SK-N-SH treated with all-trans-retinoic acid at 6 μM for 48 hours (cell line): ENCODE measurements at regions not wholly inside any gene's neighbourhood (a gene's known extent, or its start where the extent isn't known, plus 50 kb on each side); places are given as distances from the start of the nearest gene placed in this dataset.

Source experiments
- CREB5 ChIP-seq: fragments of 250-450 bp; sonication (Bioruptor Pico); IDR thresholded peaks from 2 replicates; pipeline ENCODE4 v1.5.1; 2020; ENCODE audit warnings: low read depth, mild to moderate bottlenecking, moderate library complexity
- CSDC2 ChIP-seq: fragments of 250-450 bp; sonication (Bioruptor Pico); IDR thresholded peaks from 2 replicates; pipeline ENCODE4 v1.5.0; 2020; ENCODE audit warnings: mild to moderate bottlenecking, moderate library complexity
- GLIS3 ChIP-seq: fragments of 250-450 bp; sonication (Bioruptor Pico); IDR thresholded peaks from 2 replicates; pipeline ENCODE4 v1.5.0; 2020; ENCODE audit warnings: mild to moderate bottlenecking, moderate library complexity
- PPARA ChIP-seq: fragments of 250-450 bp; sonication (Bioruptor Pico); IDR thresholded peaks from 2 replicates; pipeline ENCODE4 v1.5.0; 2020; ENCODE audit warnings: mild to moderate bottlenecking, borderline replicate concordance
- TOX ChIP-seq: fragments of 250-450 bp; sonication (Bioruptor Pico); IDR thresholded peaks from 2 replicates; pipeline ENCODE4 v1.8.0; 2021; ENCODE audit warnings: mild to moderate bottlenecking, moderate library complexity, borderline replicate concordance
- ZFP3 ChIP-seq: fragments of 250-450 bp; sonication (Bioruptor Pico); IDR thresholded peaks from 2 replicates; pipeline ENCODE4 v1.5.0; 2020; ENCODE audit warnings: mild to moderate bottlenecking, moderate library complexity
- ZNF70 ChIP-seq: fragments of 450-650 bp; formaldehyde crosslinking; IDR thresholded peaks from 2 replicates; pipeline ENCODE4 v1.5.0; 2020; ENCODE audit warnings: mild to moderate bottlenecking, moderate library complexity
- ZNF8 ChIP-seq: fragments of 450-650 bp; formaldehyde crosslinking; IDR thresholded peaks from 2 replicates; pipeline ENCODE4 v1.5.0; 2020; ENCODE audit warnings: mild to moderate bottlenecking, moderate library complexity

DNA sequence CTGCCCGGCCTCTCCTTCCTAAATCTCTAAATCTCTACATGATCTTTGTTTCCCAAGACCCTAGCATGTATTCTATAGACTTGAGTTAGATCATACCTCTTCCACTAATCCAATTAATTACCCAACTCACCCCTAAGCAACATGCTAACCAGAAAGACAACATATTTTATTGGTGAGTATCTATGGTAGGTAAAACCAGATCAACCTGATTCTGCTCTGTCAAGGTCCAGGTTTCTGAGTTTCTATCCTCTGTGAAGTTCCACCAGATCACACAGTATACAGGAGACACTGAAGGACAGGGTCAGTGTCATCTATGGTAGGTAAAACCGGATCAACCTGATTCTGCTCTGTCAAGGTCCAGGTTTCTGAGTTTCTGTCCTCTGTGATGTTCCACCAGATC lies 363.2 kb upstream of the MARCKS start:
- TF ChIP-seq CREB5: no peak
- TF ChIP-seq ZNF70: no peak
- no peak for TF ChIP-seq CSDC2 (CRISPR knock-in tag)
- TF ChIP-seq TOX (CRISPR knock-in tag): no peak
- TF ChIP-seq ZFP3 (CRISPR knock-in tag): no peak
- no peak for TF ChIP-seq PPARA (CRISPR knock-in tag)
- no peak for TF ChIP-seq ZNF8 (CRISPR knock-in tag)
- TF ChIP-seq GLIS3 (CRISPR knock-in tag): no peak
